ENCODE measurements at regions not wholly inside any gene's neighbourhood (a gene's known extent, or its start where the extent isn't known, plus 50 kb on each side); places are given as distances from the start of the nearest gene placed in this dataset. TPM values are rescaled to one million over a fixed set of nuclear protein-coding genes. Genes with fewer than 3 reads are reported as not detected.

GRCh38 chr22:22835771-22836291, 51.8 kb upstream of the IGLL5 start:
- peaks cover 13% of the 10 kb centered on the region for H3K4me1 ChIP-seq (ENCODE audit: insufficient read depth, low read length)
- no peaks in the 10 kb centered on the region for H3K9me3 ChIP-seq (ENCODE audit: control insufficient read depth in 1 of 2, low read length in 2 of 2)
- H3K4me1 Mint-ChIP-seq, result peaks cover 14 to 29% (median 21%) of the 10 kb centered on the region in 4 donors
- no peaks in the 10 kb centered on the region for H3K27me3 ChIP-seq (ENCODE audit: insufficient read depth, low read length)
- H3K9me3 Mint-ChIP-seq, result peaks cover 0 to 9% (median 4%) of the 10 kb centered on the region in 8 donors
- intact Hi-C loops (cut with micrococcal nuclease), result no loop called here
- H3K27ac ChIP-seq (ENCODE audit: low read depth, low read length), result no peak overlapping the region
- ChIA-PET CTCF (ENCODE audit: partially characterized antibody) (interaction anchor here (1.0 to 7.1 kb wide), 5 partner anchors 12 to 82 kb away, joined by 3 to 47 read pairs (median 6); no protein-coding TSS in a partner anchor), POLR2A (ENCODE audit: partially characterized antibody) (interaction anchor here (1.4 to 4.2 kb wide), 2 partner anchors 13 to 16 kb away, joined by 4 to 29 read pairs; no protein-coding TSS in a partner anchor)
- no peaks in the 10 kb centered on the region for H3K36me3 ChIP-seq (ENCODE audit: insufficient read depth, low read length)
- H3K36me3 Mint-ChIP-seq, result no peaks in the 10 kb centered on the region
- no peak for DNase-seq
- no peak overlapping the region for H3K27ac Mint-ChIP-seq
- no peak overlapping the region for H3K4me3 Mint-ChIP-seq
- no peak overlapping the region for H3K4me3 ChIP-seq (ENCODE audit: low read length in 2 of 2)
- no peaks in the 10 kb centered on the region for H3K27me3 Mint-ChIP-seq

- intact Hi-C loops (cut with micrococcal nuclease), result no loop called here
- Mint-ChIP-seq H3K27me3 (no peaks in the 10 kb centered on the region), H3K9me3 (peaks cover 0 to 4% (median 2%) of the 10 kb centered on the region in 8 donors), H3K4me3 (no peak overlapping the region), H3K36me3 (no peaks in the 10 kb centered on the region), H3K4me1 (peaks cover 14 to 29% (median 21%) of the 10 kb centered on the region in 4 donors), H3K27ac (no peak overlapping the region)
- H3K4me1 ChIP-seq (ENCODE audit: insufficient read depth, low read length), result peaks cover 13% of the 10 kb centered on the region
- H3K27ac ChIP-seq (ENCODE audit: low read depth, low read length), result no peak overlapping the region
- H3K4me3 ChIP-seq (ENCODE audit: low read length in 2 of 2), result no peak overlapping the region
- H3K27me3 ChIP-seq (ENCODE audit: insufficient read depth, low read length), result no peaks in the 10 kb centered on the region
- ChIA-PET POLR2A (ENCODE audit: partially characterized antibody) (interaction anchor here (0.8 to 4.2 kb wide), 4 partner anchors 11 to 83 kb away, joined by 4 to 29 read pairs (median 4); no protein-coding TSS in a partner anchor), CTCF (ENCODE audit: partially characterized antibody) (interaction anchor here (1.0 to 3.8 kb wide), 5 partner anchors 12 to 83 kb away, joined by 3 to 29 read pairs (median 5); no protein-coding TSS in a partner anchor)
- no peak for DNase-seq
- no peaks in the 10 kb centered on the region for H3K9me3 ChIP-seq (ENCODE audit: control insufficient read depth in 1 of 2, low read length in 2 of 2)
- no peaks in the 10 kb centered on the region for H3K36me3 ChIP-seq (ENCODE audit: insufficient read depth, low read length)
These were observed 51.0 kb upstream of the IGLL5 start for GRCh38 chr22:22836635-22837034.

Small RNAs in the stretch of these regions (microRNA-seq; reads per million reads assigned to microRNA genes)
- gene MIR650 (ENCODE audit: borderline microRNAs expressed, borderline number of aligned reads, borderline replicate concordance), result not detected
